ENCODE measurements at regions not wholly inside any gene's neighbourhood (a gene's known extent, or its start where the extent isn't known, plus 50 kb on each side); places are given as distances from the start of the nearest gene placed in this dataset.

DNA sequence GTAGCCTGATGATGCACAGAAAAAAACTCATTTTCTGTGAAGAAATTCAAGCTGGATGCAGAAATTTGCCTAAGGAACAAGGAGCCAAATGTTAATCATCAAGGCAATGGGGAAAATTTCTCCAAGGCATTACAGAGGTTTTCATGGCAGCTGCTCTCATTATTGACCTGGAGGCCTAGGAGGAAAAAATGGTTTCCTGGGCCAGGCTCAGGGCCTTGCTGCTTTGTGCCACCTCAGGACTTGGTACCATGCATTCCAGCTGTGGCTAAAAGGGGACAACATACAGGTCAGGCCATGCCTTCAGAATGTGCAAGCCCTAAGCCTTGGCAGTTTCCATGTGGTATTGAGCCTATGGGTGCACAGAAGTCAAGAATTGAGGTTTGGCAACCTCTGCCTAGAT lies 1320.1 kb upstream of the MIR17HG start (continued):
- TF ChIP-seq, protein P1, sequence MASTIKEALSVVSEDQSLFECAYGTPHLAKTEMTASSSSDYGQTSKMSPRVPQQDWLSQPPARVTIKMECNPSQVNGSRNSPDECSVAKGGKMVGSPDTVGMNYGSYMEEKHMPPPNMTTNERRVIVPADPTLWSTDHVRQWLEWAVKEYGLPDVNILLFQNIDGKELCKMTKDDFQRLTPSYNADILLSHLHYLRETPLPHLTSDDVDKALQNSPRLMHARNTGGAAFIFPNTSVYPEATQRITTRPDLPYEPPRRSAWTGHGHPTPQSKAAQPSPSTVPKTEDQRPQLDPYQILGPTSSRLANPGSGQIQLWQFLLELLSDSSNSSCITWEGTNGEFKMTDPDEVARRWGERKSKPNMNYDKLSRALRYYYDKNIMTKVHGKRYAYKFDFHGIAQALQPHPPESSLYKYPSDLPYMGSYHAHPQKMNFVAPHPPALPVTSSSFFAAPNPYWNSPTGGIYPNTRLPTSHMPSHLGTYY (CRISPR knock-in tag; IDR thresholded peaks at IDR 0.05) = no peak
- TF ChIP-seq NFYB (CRISPR knock-in tag; conservative IDR thresholded peaks at IDR 0.05; ENCODE audit: low read depth) = no peak

DNA sequence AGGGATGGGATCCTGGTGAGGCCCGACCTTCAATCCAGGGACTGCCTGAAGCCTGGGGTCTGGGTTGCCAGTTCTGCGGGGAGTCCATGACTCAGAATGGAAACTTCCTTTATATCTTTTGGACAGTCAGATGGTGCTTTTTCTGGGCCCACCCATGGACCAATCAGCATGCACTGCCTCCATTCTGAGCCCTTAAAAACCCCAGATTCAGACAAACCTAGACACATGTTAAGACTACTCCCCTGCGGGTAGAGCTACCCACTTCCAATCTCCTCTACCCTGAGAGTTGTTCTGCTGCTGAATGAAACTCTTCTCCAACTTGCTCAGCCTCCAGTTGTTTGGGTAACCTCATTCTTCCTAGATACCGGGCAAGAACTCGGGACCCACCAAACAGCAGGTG lies 1315.2 kb upstream of the MIR17HG start:
- ATAC-seq (no peak), DNase-seq (ENCODE audit: low spot score) (no peak)
- Mint-ChIP-seq H3K9me3 (peaks cover 37% of the 10 kb centered on the region), H3K36me3 (peaks cover 18% of the 10 kb centered on the region), H3K27ac (no peak overlapping the region), H3K4me1 (no peaks in the 10 kb centered on the region), H3K27me3 (ENCODE audit: low read depth) (no peaks in the 10 kb centered on the region), H3K4me3 (no peak overlapping the region)
- ChIA-PET CTCF (no interaction called here), POLR2A (no interaction called here)
- no peak for TF ChIP-seq GABPB1 (CRISPR knock-in tag; IDR thresholded peaks at IDR 0.05)
- no peak for TF ChIP-seq OVOL2 (CRISPR knock-in tag; IDR thresholded peaks at IDR 0.05; ENCODE audit: borderline replicate concordance)
- no peak for TF ChIP-seq SP1 (CRISPR knock-in tag; conservative IDR thresholded peaks at IDR 0.05)
- no peak for TF ChIP-seq NR1H2 (CRISPR knock-in tag; IDR thresholded peaks at IDR 0.05)
- TF ChIP-seq, protein P2, sequence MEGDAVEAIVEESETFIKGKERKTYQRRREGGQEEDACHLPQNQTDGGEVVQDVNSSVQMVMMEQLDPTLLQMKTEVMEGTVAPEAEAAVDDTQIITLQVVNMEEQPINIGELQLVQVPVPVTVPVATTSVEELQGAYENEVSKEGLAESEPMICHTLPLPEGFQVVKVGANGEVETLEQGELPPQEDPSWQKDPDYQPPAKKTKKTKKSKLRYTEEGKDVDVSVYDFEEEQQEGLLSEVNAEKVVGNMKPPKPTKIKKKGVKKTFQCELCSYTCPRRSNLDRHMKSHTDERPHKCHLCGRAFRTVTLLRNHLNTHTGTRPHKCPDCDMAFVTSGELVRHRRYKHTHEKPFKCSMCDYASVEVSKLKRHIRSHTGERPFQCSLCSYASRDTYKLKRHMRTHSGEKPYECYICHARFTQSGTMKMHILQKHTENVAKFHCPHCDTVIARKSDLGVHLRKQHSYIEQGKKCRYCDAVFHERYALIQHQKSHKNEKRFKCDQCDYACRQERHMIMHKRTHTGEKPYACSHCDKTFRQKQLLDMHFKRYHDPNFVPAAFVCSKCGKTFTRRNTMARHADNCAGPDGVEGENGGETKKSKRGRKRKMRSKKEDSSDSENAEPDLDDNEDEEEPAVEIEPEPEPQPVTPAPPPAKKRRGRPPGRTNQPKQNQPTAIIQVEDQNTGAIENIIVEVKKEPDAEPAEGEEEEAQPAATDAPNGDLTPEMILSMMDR (IDR thresholded peaks at IDR 0.05) = no peak
- TF ChIP-seq MYBL2 (CRISPR knock-in tag; IDR thresholded peaks at IDR 0.05) = no peak
- TF ChIP-seq, protein P3, sequence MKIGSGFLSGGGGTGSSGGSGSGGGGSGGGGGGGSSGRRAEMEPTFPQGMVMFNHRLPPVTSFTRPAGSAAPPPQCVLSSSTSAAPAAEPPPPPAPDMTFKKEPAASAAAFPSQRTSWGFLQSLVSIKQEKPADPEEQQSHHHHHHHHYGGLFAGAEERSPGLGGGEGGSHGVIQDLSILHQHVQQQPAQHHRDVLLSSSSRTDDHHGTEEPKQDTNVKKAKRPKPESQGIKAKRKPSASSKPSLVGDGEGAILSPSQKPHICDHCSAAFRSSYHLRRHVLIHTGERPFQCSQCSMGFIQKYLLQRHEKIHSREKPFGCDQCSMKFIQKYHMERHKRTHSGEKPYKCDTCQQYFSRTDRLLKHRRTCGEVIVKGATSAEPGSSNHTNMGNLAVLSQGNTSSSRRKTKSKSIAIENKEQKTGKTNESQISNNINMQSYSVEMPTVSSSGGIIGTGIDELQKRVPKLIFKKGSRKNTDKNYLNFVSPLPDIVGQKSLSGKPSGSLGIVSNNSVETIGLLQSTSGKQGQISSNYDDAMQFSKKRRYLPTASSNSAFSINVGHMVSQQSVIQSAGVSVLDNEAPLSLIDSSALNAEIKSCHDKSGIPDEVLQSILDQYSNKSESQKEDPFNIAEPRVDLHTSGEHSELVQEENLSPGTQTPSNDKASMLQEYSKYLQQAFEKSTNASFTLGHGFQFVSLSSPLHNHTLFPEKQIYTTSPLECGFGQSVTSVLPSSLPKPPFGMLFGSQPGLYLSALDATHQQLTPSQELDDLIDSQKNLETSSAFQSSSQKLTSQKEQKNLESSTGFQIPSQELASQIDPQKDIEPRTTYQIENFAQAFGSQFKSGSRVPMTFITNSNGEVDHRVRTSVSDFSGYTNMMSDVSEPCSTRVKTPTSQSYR (CRISPR knock-in tag; IDR thresholded peaks at IDR 0.05) = no peak
- no peak for TF ChIP-seq TEAD1 (CRISPR knock-in tag; IDR thresholded peaks at IDR 0.05)
- no peak for TF ChIP-seq ZNF416 (CRISPR knock-in tag; IDR thresholded peaks at IDR 0.05)
- TF ChIP-seq ZNF263 (CRISPR knock-in tag; IDR thresholded peaks at IDR 0.05; ENCODE audit: low read depth) = no peak
- TF ChIP-seq, protein P4, sequence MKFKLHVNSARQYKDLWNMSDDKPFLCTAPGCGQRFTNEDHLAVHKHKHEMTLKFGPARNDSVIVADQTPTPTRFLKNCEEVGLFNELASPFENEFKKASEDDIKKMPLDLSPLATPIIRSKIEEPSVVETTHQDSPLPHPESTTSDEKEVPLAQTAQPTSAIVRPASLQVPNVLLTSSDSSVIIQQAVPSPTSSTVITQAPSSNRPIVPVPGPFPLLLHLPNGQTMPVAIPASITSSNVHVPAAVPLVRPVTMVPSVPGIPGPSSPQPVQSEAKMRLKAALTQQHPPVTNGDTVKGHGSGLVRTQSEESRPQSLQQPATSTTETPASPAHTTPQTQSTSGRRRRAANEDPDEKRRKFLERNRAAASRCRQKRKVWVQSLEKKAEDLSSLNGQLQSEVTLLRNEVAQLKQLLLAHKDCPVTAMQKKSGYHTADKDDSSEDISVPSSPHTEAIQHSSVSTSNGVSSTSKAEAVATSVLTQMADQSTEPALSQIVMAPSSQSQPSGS (CRISPR knock-in tag; IDR thresholded peaks at IDR 0.05; ENCODE audit: borderline replicate concordance, low read depth) = no peak
- no peak for TF ChIP-seq GRHL2 (CRISPR knock-in tag; IDR thresholded peaks at IDR 0.05; ENCODE audit: insufficient replicate concordance, severe bottlenecking)
- TF ChIP-seq IRF2 (CRISPR knock-in tag; IDR thresholded peaks at IDR 0.05; ENCODE audit: borderline replicate concordance, low read depth) = no peak
- TF ChIP-seq, protein P5, sequence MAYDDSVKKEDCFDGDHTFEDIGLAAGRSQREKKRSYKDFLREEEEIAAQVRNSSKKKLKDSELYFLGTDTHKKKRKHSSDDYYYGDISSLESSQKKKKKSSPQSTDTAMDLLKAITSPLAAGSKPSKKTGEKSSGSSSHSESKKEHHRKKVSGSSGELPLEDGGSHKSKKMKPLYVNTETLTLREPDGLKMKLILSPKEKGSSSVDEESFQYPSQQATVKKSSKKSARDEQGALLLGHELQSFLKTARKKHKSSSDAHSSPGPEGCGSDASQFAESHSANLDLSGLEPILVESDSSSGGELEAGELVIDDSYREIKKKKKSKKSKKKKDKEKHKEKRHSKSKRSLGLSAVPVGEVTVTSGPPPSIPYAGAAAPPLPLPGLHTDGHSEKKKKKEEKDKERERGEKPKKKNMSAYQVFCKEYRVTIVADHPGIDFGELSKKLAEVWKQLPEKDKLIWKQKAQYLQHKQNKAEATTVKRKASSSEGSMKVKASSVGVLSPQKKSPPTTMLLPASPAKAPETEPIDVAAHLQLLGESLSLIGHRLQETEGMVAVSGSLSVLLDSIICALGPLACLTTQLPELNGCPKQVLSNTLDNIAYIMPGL (CRISPR knock-in tag; IDR thresholded peaks at IDR 0.05) = no peak
- TF ChIP-seq ZNF219 (CRISPR knock-in tag; IDR thresholded peaks at IDR 0.05; ENCODE audit: borderline replicate concordance) = no peak
- TF ChIP-seq TEAD4 (CRISPR knock-in tag; IDR thresholded peaks at IDR 0.05) = no peak
- no peak for TF ChIP-seq CBFB (CRISPR knock-in tag; IDR thresholded peaks at IDR 0.05; ENCODE audit: low read depth)
